ENCODE measurements at regions not wholly inside any gene's neighbourhood (a gene's known extent, or its start where the extent isn't known, plus 50 kb on each side); places are given as distances from the start of the nearest gene placed in this dataset.

GRCh38 chr1:67574221-67574620, 110.8 kb upstream of the GADD45A start:
- no peak for TF ChIP-seq CTCF (IDR thresholded peaks at IDR 0.05)
- TF ChIP-seq ZFX (IDR thresholded peaks at IDR 0.05; ENCODE audit: borderline replicate concordance), result no peak
